ENCODE measurements at regions not wholly inside any gene's neighbourhood (a gene's known extent, or its start where the extent isn't known, plus 50 kb on each side); places are given as distances from the start of the nearest gene placed in this dataset.

- BruUV-seq (replicated peaks) = no TSS peak
- ChIA-PET CTCF (ENCODE audit: low intra/inter-chr PET ratio) (no interaction called here), POLR2A (no interaction called here)
- Histone ChIP-seq H3K4me2 (ENCODE audit: insufficient read depth, low read length) (no peak overlapping the region), H3K4me1 (replicated peaks in 1 of 2; ENCODE audit: control insufficient read depth in 2 of 2, insufficient read depth in 2 of 2, low read length in 2 of 2) (no peaks in the 10 kb centered on the region), H3K9me1 (ENCODE audit: control insufficient read depth, insufficient read depth, low read length) (no peaks in the 10 kb centered on the region), H3K9me3 (replicated peaks; ENCODE audit: control insufficient read depth, insufficient read depth, low read depth, low read length) (no peaks in the 10 kb centered on the region), H3K27me3 (ENCODE audit: control insufficient read depth in 2 of 2, insufficient read depth in 2 of 2, low read length in 2 of 2) (no peaks in the 10 kb centered on the region), H3K4me3 (no peak overlapping the region), H2AFZ (ENCODE audit: low read depth, low read length) (no peak overlapping the region), H3K9ac (ENCODE audit: insufficient read depth in 1 of 2, low read depth in 2 of 2, low read length in 2 of 2) (no peak overlapping the region), H3K27ac (ENCODE audit: extremely low read depth, low read depth, low read length) (no peak overlapping the region), H4K20me1 (replicated peaks; ENCODE audit: control insufficient read depth, insufficient read depth, low read length) (no peaks in the 10 kb centered on the region), H3K36me3 (ENCODE audit: control insufficient read depth, insufficient read depth, low read length) (no peaks in the 10 kb centered on the region), H3K79me2 (ENCODE audit: control insufficient read depth, insufficient read depth, low read length) (no peaks in the 10 kb centered on the region)
- FAIRE-seq (no peak), ATAC-seq (no peak), DNase-seq (ENCODE audit: extremely low read depth in 1 of 4, low spot score in 3 of 4) (no peak)
- WGBS (ENCODE audit: insufficient coverage, low coverage, missing lambda C conversion rate) = 0% methylated on average over 5 of the region's 5 CpGs
- in situ Hi-C loops (cut with MboI) = no loop called here
- intact Hi-C loops (cut with micrococcal nuclease) = no loop called here
- TF ChIP-seq TRIM24 (IDR thresholded peaks at IDR 0.05) (no peak), ZNF592 (IDR thresholded peaks at IDR 0.05) (no peak), NRF1 (conservative IDR thresholded peaks at IDR 0.05 in 1 of 2, IDR thresholded peaks at IDR 0.05 in 1 of 2) (no peak)
Measured at GRCh38 chr15:53437985-53438841, 321.2 kb downstream of the WDR72 start.
